ENCODE measurements at regions not wholly inside any gene's neighbourhood (a gene's known extent, or its start where the extent isn't known, plus 50 kb on each side); places are given as distances from the start of the nearest gene placed in this dataset.

GRCh38 chr14:87108726-87109125 is 884.3 kb downstream of the GALC start:
- Histone ChIP-seq H3K27me3 (replicated peaks; ENCODE audit: insufficient read depth, low read length) (no peaks in the 10 kb centered on the region), H3K9me2 (replicated peaks; ENCODE audit: insufficient read depth, low read length) (no peaks in the 10 kb centered on the region), H4K20me1 (ENCODE audit: insufficient read depth, low read length) (no peaks in the 10 kb centered on the region), H3F3A (ENCODE audit: insufficient read depth, low read length) (no peaks in the 10 kb centered on the region), H3K79me2 (ENCODE audit: low read length) (no peaks in the 10 kb centered on the region), H3K4me1 (ENCODE audit: low read length) (no peaks in the 10 kb centered on the region), H3K4me2 (ENCODE audit: low read depth, low read length) (no peak overlapping the region), H3K27ac (ENCODE audit: low read length) (no peak overlapping the region), H3K36me3 (replicated peaks; ENCODE audit: insufficient read depth, low read length) (no peaks in the 10 kb centered on the region), H3K9me3 (replicated peaks; ENCODE audit: insufficient read depth, low read length) (no peaks in the 10 kb centered on the region), H3K9ac (ENCODE audit: low read length) (no peak overlapping the region), H2AFZ (ENCODE audit: low read length) (no peak overlapping the region), H3K4me3 (ENCODE audit: low read length) (no peak overlapping the region)
- DNase-seq: no peak
- TF ChIP-seq EZH2phosphoT487 (IDR thresholded peaks at IDR 0.05; ENCODE audit: low read length) (no peak), EZH2 (optimal IDR thresholded peaks at IDR 0.05; ENCODE audit: low read depth, low read length) (no peak)
- TF ChIP-seq, protein P1, sequence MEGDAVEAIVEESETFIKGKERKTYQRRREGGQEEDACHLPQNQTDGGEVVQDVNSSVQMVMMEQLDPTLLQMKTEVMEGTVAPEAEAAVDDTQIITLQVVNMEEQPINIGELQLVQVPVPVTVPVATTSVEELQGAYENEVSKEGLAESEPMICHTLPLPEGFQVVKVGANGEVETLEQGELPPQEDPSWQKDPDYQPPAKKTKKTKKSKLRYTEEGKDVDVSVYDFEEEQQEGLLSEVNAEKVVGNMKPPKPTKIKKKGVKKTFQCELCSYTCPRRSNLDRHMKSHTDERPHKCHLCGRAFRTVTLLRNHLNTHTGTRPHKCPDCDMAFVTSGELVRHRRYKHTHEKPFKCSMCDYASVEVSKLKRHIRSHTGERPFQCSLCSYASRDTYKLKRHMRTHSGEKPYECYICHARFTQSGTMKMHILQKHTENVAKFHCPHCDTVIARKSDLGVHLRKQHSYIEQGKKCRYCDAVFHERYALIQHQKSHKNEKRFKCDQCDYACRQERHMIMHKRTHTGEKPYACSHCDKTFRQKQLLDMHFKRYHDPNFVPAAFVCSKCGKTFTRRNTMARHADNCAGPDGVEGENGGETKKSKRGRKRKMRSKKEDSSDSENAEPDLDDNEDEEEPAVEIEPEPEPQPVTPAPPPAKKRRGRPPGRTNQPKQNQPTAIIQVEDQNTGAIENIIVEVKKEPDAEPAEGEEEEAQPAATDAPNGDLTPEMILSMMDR (IDR thresholded peaks at IDR 0.05; ENCODE audit: low read length): no peak

GRCh38 chr14:87102811-87103378 is 890.1 kb downstream of the GALC start:
- Histone ChIP-seq H3K27me3 (replicated peaks; ENCODE audit: insufficient read depth, low read length) (no peaks in the 10 kb centered on the region), H3K79me2 (ENCODE audit: low read length) (no peaks in the 10 kb centered on the region), H3K9me2 (replicated peaks; ENCODE audit: insufficient read depth, low read length) (no peaks in the 10 kb centered on the region), H3K4me2 (ENCODE audit: low read depth, low read length) (no peak overlapping the region), H3K9ac (ENCODE audit: low read length) (no peak overlapping the region), H3K9me3 (replicated peaks; ENCODE audit: insufficient read depth, low read length) (no peaks in the 10 kb centered on the region), H4K20me1 (ENCODE audit: insufficient read depth, low read length) (no peaks in the 10 kb centered on the region), H3K36me3 (replicated peaks; ENCODE audit: insufficient read depth, low read length) (no peaks in the 10 kb centered on the region), H3K4me1 (ENCODE audit: low read length) (no peaks in the 10 kb centered on the region), H3F3A (ENCODE audit: insufficient read depth, low read length) (no peaks in the 10 kb centered on the region), H2AFZ (ENCODE audit: low read length) (no peak overlapping the region), H3K27ac (ENCODE audit: low read length) (no peak overlapping the region), H3K4me3 (ENCODE audit: low read length) (no peak overlapping the region)
- TF ChIP-seq EZH2 (optimal IDR thresholded peaks at IDR 0.05; ENCODE audit: low read depth, low read length) (no peak), EZH2phosphoT487 (IDR thresholded peaks at IDR 0.05; ENCODE audit: low read length) (no peak)
- TF ChIP-seq, protein P1 (IDR thresholded peaks at IDR 0.05; ENCODE audit: low read length): no peak
- DNase-seq: no peak

- H3K27ac ChIP-seq (ENCODE audit: low read length): no peak overlapping the region
- no peak overlapping the region for H2AFZ ChIP-seq (ENCODE audit: low read length)
These were observed 896.0 kb downstream of the GALC start for GRCh38 chr14:87097015-87097414.

More at GRCh38 chr14:87097015-87097414, 896.0 kb downstream of the GALC start:
- Histone ChIP-seq H3K9me3 (replicated peaks; ENCODE audit: insufficient read depth, low read length) (no peaks in the 10 kb centered on the region), H3K9ac (ENCODE audit: low read length) (no peak overlapping the region), H3K4me1 (ENCODE audit: low read length) (no peaks in the 10 kb centered on the region), H3K79me2 (ENCODE audit: low read length) (no peaks in the 10 kb centered on the region), H3F3A (ENCODE audit: insufficient read depth, low read length) (no peaks in the 10 kb centered on the region), H3K27me3 (replicated peaks; ENCODE audit: insufficient read depth, low read length) (no peaks in the 10 kb centered on the region), H4K20me1 (ENCODE audit: insufficient read depth, low read length) (no peaks in the 10 kb centered on the region), H3K36me3 (replicated peaks; ENCODE audit: insufficient read depth, low read length) (no peaks in the 10 kb centered on the region), H3K4me3 (ENCODE audit: low read length) (no peak overlapping the region), H3K4me2 (ENCODE audit: low read depth, low read length) (no peak overlapping the region), H3K9me2 (replicated peaks; ENCODE audit: insufficient read depth, low read length) (no peaks in the 10 kb centered on the region)
- DNase-seq: no peak
- TF ChIP-seq EZH2phosphoT487 (IDR thresholded peaks at IDR 0.05; ENCODE audit: low read length): no peak
- TF ChIP-seq, protein P1 (IDR thresholded peaks at IDR 0.05; ENCODE audit: low read length): no peak
